ENCODE measurements at regions not wholly inside any gene's neighbourhood (a gene's known extent, or its start where the extent isn't known, plus 50 kb on each side); places are given as distances from the start of the nearest gene placed in this dataset.

DNA sequence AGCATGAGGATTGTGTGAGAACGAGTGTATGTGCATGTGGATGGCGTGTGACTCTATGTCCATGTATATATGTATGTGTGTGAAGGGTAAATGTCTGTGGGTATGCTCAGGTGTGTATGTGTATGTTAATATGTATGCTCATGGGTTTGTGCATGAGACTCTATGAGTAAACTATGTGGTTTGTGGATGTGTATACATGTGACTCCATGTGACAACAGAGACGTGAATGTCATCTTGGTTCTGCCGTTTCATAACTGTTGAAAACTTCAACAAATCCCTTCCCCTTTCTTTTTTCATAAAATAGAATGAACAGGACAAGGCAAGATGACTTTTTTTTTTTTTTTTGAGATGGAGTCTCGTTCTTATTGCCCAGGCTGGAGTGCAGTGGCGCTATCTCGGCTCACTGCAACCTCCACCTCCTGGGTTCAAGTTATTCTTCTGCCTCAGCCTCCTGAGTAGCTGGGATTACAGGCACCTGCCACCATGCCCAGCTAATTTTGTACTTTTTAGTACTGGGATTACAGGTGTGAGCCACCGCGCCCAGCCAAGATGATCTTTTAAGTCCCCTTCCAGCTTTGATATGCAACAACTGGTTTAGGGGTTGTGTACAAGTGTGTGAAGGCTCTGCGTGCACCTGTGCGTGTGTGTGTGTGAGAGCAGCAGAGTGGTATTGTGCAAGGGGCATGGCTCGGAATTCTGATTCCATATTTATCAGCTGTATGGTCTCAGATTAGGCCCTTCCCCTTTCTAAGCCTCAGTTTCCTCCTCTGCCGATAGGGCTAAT lies 106.3 kb downstream of the EBNA1BP2 start:
- DNase-seq (ENCODE audit: low read depth) = no peak

- no peak for DNase-seq (ENCODE audit: low read depth)
Measured at GRCh38 chr1:43065191-43065590, 106.5 kb upstream of the SLC2A1 start.

DNA sequence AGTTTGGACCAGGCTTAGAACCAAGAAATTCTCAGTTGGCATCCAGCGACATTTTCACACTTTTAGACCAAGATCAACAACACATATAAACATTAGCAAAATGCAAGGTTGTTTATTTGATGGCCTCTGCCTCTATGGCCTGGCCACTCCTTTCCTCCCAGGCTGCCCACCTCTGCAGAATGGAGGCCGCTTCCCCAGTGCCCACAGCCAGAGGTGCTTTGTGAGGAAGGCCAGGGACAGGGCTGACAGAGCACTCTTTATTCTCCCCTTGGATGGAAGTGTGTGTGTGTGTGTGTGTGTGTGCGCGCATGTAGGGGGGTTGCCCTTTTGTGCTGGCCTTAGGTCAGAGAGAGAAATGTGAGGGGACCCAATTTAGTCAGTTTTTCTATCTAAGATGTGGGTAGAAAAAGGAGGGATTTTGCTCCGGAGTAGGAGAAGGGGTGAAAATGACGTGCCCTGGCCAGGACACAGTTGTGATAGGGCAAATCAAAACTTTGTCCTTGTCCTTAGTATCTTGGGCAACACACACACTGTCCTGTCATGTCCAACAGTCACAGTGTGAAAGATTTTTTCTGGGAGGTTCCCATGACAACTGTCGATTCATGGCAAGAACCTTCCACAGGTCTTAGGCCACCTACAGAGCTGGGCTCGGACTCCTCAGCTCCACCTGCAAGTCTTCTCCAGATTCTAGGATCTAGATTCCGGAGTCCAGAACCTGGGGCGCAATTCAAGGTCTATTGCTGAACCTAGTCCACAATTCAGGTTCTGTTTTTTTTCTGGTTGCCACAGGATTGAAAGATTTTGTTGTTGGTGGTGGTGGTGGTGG lies 104.9 kb upstream of the SLC2A1 start:
- DNase-seq (ENCODE audit: low read depth) = no peak

- no peak for DNase-seq (ENCODE audit: low read depth)
Measured at GRCh38 chr1:43062527-43063095, 103.9 kb upstream of the SLC2A1 start.

DNA sequence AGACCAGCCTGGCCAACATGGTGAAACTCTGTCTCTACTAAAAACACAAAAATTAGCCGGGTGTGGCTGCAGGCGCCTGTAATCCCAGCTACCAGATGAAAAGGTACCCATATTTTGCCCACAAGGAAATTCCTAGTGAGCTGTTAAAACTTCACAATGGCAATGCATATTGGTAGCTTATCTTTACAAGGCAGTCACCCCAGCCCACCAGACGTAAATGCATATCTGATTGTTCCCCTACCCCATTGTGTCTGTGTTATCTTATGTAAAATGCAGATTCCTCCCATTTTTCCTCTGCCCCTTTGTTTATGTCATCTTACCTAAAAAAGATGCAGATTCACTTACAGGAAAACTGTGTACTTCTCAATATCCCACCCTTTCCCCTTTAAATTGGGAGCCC lies 103.1 kb upstream of the SLC2A1 start:
- no peak for DNase-seq (ENCODE audit: low read depth)

DNA sequence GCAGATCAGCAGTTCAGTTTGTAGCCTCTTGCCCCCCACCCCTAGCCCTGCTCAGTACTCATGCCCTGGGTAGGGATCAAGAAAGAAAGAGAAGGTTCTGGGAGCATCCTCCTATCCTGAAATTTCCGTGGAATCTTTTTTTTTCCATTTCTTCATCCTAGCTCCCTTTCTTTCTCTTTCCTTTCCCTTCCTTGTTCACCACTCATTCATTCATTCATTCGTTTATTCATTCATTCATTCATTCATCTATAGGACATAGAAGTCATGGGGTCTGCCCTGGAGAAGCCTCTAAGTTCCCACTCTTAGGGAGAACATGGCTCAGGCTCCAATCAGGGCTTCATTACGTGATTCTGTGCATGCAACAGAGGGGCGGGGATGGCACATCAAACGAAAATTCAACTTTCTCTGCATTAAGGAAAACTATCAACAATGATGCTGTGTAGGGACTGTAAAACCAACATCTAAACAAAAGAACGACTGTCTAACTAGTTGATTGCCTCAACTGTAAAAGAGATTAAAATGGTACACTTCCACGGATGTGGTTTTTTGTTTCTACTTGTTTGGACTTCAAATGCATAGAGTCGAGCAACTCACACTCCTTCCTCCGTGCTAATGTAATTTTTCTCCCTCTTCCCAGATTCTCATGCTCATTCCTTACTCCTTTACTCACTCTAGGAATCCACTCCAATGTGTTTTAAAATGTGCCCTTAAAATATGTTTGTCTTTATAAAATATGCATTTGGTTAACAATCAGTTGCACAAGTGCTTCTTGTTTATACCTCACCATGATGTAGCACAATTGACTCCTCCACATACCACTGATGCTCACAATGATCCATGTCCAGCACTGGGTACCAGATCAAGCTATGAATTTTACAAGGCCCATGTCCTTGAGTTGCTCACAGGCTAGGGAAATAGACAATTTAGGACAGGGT lies 101.2 kb upstream of the SLC2A1 start:
- DNase-seq (ENCODE audit: low read depth) = no peak

- DNase-seq (ENCODE audit: low read depth) = no peak
Measured at GRCh38 chr1:43058545-43059360, 100.1 kb upstream of the SLC2A1 start.

GRCh38 chr1:43058056-43058455 lies 99.4 kb upstream of the SLC2A1 start:
- DNase-seq (ENCODE audit: low read depth) = no peak

DNA sequence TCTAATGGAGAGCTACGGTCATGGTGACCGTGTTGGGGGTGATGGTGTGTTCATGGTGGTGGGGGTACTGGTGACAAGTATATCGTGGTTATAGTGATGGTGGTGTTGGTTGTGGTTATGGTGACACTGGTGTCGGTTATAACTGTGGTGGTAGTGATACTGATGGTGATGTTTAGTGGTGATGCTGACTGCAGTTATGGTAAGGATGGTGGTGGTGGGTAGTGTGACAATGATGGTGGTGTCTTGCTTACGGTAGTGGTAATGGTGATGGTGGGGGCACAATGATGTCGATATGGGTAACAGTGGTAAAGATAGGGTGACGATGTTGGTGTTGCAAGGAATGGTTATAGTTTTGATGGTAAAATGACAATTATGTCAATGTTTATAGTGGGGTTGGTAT lies 98.9 kb upstream of the SLC2A1 start:
- no peak for DNase-seq (ENCODE audit: low read depth)

DNA sequence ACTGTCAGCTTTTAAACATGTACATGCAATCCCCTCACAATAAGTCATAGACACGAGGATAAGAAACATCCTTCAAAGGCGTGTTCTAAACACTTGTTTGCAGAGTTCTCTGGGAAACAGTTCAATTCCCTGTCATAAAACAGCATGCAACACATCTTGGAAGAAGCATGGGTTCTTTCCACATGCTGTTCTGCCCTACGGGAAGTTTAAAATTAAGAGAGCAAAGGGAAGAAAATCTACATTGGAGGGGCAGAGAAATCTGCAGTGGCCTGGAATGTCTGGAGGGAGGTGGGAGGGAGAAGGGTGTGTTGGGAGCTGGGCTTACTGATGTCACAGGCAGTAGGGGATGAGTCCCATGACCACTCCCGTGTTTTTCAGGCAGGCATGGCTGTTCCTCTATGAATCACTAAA lies 98.3 kb upstream of the SLC2A1 start:
- no peak for DNase-seq (ENCODE audit: low read depth)

DNA sequence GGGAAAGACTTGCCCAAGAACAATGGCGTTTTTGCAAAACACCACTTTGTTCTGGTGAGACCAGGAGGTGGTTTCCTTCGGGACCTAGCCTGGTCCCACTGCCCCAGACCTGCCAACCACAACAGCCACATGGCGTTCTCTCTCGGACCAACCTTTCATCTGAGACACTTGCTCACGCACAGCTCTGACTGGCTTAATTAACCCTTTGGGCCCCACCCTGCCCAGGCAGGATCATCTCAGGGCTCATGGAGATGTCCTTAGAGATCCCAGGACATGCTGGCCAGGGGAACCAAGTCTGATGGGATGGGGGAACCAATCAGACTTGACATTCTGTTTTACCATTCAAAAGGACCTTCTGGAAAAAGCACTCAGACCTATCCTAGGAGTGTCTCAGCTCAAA lies 97.8 kb upstream of the SLC2A1 start:
- no peak for DNase-seq (ENCODE audit: low read depth)

DNA sequence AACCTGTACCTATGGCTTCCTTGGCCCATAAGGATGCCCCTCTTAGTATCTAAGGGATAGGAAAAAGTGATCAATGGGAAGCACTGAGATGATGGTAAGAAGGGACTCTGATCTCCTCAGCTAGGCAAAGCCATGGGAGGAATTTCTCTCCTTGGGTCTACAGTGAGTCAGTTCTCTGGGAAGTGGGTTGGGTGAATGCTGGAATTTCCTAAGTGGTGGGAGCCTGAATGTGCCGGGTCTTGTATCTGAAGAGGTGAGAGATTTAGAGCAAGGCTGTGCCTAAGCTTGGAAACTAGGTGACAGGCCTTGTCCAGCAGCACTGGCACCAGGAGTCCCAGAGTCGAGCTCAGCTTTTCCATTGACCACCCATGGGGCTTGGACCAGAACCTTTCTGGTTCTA lies 96.3 kb upstream of the SLC2A1 start:
- DNase-seq (ENCODE audit: low read depth) = no peak

DNA sequence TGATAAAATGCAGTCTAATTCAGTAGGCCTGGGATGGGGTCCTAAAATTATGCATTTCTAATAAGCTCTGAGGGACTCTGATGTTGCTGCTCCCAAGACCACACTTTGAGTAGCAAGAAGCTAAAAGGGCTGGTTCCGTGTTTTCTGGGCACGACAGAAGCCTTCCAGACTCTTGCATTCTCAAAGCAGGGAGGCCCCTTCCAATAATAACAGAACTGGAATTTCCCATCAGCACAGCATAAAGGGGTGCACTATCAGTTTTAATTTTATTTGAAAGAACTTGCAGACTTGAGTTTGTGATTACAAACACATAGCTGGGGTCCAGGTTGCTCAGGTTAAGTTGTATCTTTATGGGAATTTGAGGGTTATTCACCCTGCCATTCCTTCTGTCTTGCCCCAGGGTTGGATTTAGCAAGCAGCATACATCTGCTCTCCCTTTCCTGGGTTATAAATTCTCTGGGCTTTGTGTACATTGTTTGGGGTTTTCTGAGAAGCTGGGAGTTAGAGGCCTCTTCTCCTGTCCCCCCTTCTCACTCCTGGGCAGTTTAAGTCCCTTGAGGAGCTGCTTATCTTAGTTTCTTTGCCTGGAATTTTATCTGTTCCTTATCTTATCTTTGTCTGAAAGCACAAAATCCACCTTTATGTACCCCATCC lies 94.2 kb upstream of the SLC2A1 start:
- no peak for DNase-seq (ENCODE audit: low read depth)

GRCh38 chr1:43052322-43052721 lies 93.7 kb upstream of the SLC2A1 start:
- DNase-seq (ENCODE audit: low read depth) = no peak

DNA sequence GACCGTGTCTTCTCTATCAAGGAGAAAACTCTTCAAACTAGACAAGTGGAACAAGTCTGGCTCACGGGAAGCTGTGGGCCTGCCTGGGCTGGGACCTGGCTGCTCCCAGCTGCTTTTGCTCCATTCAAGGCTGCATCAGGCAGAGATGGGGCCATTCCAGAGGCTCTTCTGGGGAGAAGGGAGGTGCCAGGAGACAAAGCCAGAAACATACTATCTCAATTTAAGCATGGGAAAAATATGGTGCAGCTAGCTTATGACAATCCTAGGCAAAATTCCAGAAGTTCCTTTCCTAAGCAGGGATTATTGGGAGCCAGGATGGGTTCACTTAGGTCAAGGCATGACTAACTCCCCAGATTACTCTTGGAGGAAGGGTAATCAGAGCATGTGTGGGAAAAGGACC lies 90.8 kb upstream of the SLC2A1 start:
- DNase-seq (ENCODE audit: low read depth) = no peak

GRCh38 chr1:43048601-43049011 lies 89.9 kb upstream of the SLC2A1 start:
- no peak for DNase-seq (ENCODE audit: low read depth)

- no peak for DNase-seq (ENCODE audit: low read depth)
Measured at GRCh38 chr1:43047135-43047534, 88.5 kb upstream of the SLC2A1 start.

- no peak for DNase-seq (ENCODE audit: low read depth)
Measured at GRCh38 chr1:43044572-43045361, 86.1 kb upstream of the SLC2A1 start.

DNA sequence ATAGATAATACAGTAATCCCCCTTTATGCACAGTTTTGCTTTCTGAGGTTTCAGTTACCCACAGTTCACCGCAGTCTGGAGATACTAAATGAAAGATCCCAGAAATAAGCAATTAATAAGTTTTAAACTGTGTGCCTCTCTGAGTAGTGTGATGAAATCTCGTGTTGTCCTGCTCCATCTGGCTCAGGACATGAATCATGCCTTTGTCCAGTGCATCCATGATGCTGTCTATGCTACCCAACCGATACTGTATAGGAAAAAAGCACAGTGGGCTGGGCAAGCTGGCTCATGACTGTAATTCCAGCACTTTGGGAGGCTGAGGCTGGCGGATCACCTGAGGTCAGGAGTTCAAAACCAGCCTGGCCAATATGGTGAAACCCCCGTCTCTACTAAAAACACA lies 85.0 kb upstream of the SLC2A1 start:
- no peak for DNase-seq (ENCODE audit: low read depth)
